ENCODE measurements at regions not wholly inside any gene's neighbourhood (a gene's known extent, or its start where the extent isn't known, plus 50 kb on each side); places are given as distances from the start of the nearest gene placed in this dataset.

DNA sequence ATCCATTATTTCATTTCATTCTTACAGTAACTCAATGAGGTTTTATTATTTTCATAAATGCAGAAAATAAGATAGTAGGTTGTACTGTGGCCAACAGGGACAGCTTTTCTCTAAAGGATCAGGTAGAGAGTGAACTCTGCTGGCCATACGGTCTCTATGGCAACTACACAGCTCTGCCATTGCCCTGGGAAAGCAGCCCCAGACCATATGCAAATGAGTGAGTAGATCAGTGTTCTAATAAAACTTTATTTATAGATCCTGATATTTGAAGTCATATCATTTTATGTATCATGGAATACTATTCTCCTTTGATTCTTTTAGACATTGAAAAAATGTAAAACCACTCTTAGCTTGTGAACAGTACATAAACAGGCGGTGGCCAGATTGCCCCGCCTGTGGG is 192.5 kb upstream of the RREB1 start:
- TF ChIP-seq FOS (IDR thresholded peaks at IDR 0.05; ENCODE audit: borderline replicate concordance, insufficient read depth, low read length), result no peak
- H3K4me3 ChIP-seq (replicated peaks in 1 of 3; ENCODE audit: insufficient read depth in 1 of 3, low read depth in 1 of 3, low read length in 3 of 3), result no peak overlapping the region
- FAIRE-seq (no peak), DNase-seq (ENCODE audit: low read depth, low spot score) (no peak)
- dilution Hi-C loops (cut with MboI; ENCODE audit: extremely low pct_ligation_motif_present, low sequenced_read_pairs), result no loop called here
- no peak overlapping the region for H3K4me2 ChIP-seq (ENCODE audit: insufficient read depth, low read length)
- H3K27me3 ChIP-seq (ENCODE audit: control insufficient read depth in 2 of 2, insufficient read depth in 2 of 2, low read length in 2 of 2), result peaks cover 0 to 6% of the 10 kb centered on the region in 2 experiments
- no TSS peak for BruUV-seq (replicated peaks)
- no peak overlapping the region for H2AFZ ChIP-seq (ENCODE audit: low read depth, low read length)
- H3K36me3 ChIP-seq (ENCODE audit: control insufficient read depth in 2 of 2, extremely low read depth in 1 of 2, insufficient read depth in 2 of 2, low read length in 2 of 2), result no peaks in the 10 kb centered on the region
- H3K27ac ChIP-seq (ENCODE audit: insufficient read depth, low read depth, low read length), result no peak overlapping the region
- ChIA-PET CTCF (interaction anchor here (1.0 to 1.7 kb wide), 6 partner anchors 127 to 328 kb away, joined by 3 to 6 read pairs (median 5); no protein-coding TSS in a partner anchor), POLR2A (no interaction called here)
- no peak overlapping the region for H3K9ac ChIP-seq (replicated peaks; ENCODE audit: extremely low read depth, insufficient read depth, low read length)
- no peaks in the 10 kb centered on the region for H3K9me3 ChIP-seq (replicated peaks; ENCODE audit: control insufficient read depth, insufficient read depth, low read length)
- H4K20me1 ChIP-seq (replicated peaks; ENCODE audit: control insufficient read depth, extremely low read depth, insufficient read depth, low read length), result no peaks in the 10 kb centered on the region
- H3K79me2 ChIP-seq (ENCODE audit: control insufficient read depth, insufficient read depth, low read length), result no peaks in the 10 kb centered on the region
- intact Hi-C loops (cut with micrococcal nuclease), result no loop called here
- H3K4me1 ChIP-seq (ENCODE audit: control insufficient read depth, extremely low read depth, insufficient read depth, low read length), result no peaks in the 10 kb centered on the region
- H3K9me1 ChIP-seq (replicated peaks; ENCODE audit: control insufficient read depth, extremely low read depth, insufficient read depth, low read length), result no peaks in the 10 kb centered on the region

- H3K79me2 ChIP-seq (ENCODE audit: control insufficient read depth, insufficient read depth, low read length), result no peaks in the 10 kb centered on the region
- peak overlapping the region; percentile 53 for H2AFZ ChIP-seq (ENCODE audit: low read depth, low read length)
- POLR2A ChIA-PET, result no interaction called here
- H3K36me3 ChIP-seq (ENCODE audit: control insufficient read depth in 2 of 2, extremely low read depth in 1 of 2, insufficient read depth in 2 of 2, low read length in 2 of 2), result no peaks in the 10 kb centered on the region
- FAIRE-seq (no peak), DNase-seq (ENCODE audit: low read depth, low spot score) (peak; percentile 8)
- CTCF ChIA-PET, result interaction anchor here (1.0 to 1.7 kb wide), 4 partner anchors 128 to 327 kb away, joined by 3 to 6 read pairs (median 6); no protein-coding TSS in a partner anchor
- H3K27ac ChIP-seq (ENCODE audit: insufficient read depth, low read depth, low read length), result no peak overlapping the region
- peak overlapping the region; percentile 46 for H3K4me2 ChIP-seq (ENCODE audit: insufficient read depth, low read length)
- H4K20me1 ChIP-seq (replicated peaks; ENCODE audit: control insufficient read depth, extremely low read depth, insufficient read depth, low read length), result no peaks in the 10 kb centered on the region
- dilution Hi-C loops (cut with MboI; ENCODE audit: extremely low pct_ligation_motif_present, low sequenced_read_pairs) (no loop called here), intact Hi-C loops (cut with micrococcal nuclease) (no loop called here)
- H3K4me1 ChIP-seq (ENCODE audit: control insufficient read depth, extremely low read depth, insufficient read depth, low read length), result no peaks in the 10 kb centered on the region
- no TSS peak for BruUV-seq (replicated peaks)
- H3K9ac ChIP-seq (replicated peaks; ENCODE audit: extremely low read depth, insufficient read depth, low read length), result no peak overlapping the region
- no peaks in the 10 kb centered on the region for H3K9me1 ChIP-seq (replicated peaks; ENCODE audit: control insufficient read depth, extremely low read depth, insufficient read depth, low read length)
- no peak for TF ChIP-seq POLR2A (IDR thresholded peaks at IDR 0.05; ENCODE audit: low read depth, low read length)
- TF ChIP-seq, protein P1, sequence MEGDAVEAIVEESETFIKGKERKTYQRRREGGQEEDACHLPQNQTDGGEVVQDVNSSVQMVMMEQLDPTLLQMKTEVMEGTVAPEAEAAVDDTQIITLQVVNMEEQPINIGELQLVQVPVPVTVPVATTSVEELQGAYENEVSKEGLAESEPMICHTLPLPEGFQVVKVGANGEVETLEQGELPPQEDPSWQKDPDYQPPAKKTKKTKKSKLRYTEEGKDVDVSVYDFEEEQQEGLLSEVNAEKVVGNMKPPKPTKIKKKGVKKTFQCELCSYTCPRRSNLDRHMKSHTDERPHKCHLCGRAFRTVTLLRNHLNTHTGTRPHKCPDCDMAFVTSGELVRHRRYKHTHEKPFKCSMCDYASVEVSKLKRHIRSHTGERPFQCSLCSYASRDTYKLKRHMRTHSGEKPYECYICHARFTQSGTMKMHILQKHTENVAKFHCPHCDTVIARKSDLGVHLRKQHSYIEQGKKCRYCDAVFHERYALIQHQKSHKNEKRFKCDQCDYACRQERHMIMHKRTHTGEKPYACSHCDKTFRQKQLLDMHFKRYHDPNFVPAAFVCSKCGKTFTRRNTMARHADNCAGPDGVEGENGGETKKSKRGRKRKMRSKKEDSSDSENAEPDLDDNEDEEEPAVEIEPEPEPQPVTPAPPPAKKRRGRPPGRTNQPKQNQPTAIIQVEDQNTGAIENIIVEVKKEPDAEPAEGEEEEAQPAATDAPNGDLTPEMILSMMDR (IDR thresholded peaks at IDR 0.05; ENCODE audit: extremely low read depth in 1 of 2, insufficient read depth in 1 of 2, low read depth in 1 of 2, low read length in 2 of 2), result no peak
- TF ChIP-seq GATA2 (IDR thresholded peaks at IDR 0.05; ENCODE audit: insufficient read depth, insufficient read length, low read depth, low read length), result no peak
- TF ChIP-seq EZH2 (IDR thresholded peaks at IDR 0.05; ENCODE audit: borderline replicate concordance, low read depth, low read length, severe bottlenecking), result no peak
- TF ChIP-seq, protein P2, sequence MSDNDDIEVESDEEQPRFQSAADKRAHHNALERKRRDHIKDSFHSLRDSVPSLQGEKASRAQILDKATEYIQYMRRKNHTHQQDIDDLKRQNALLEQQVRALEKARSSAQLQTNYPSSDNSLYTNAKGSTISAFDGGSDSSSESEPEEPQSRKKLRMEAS (IDR thresholded peaks at IDR 0.05; ENCODE audit: insufficient read depth, insufficient read length), result no peak
- no peak for TF ChIP-seq MYC (IDR thresholded peaks at IDR 0.05; ENCODE audit: low read depth, low read length)
- TF ChIP-seq FOS (IDR thresholded peaks at IDR 0.05; ENCODE audit: borderline replicate concordance, insufficient read depth, low read length), result no peak
- TF ChIP-seq JUN (IDR thresholded peaks at IDR 0.05; ENCODE audit: borderline replicate concordance, insufficient read depth, insufficient read length, low read depth), result no peak
- no peak for TF ChIP-seq POLR2AphosphoS5 (IDR thresholded peaks at IDR 0.05; ENCODE audit: insufficient read depth, low read depth, low read length)
- peaks cover 0 to 6% of the 10 kb centered on the region in 2 experiments for H3K27me3 ChIP-seq (ENCODE audit: control insufficient read depth in 2 of 2, insufficient read depth in 2 of 2, low read length in 2 of 2)
- H3K4me3 ChIP-seq (replicated peaks in 1 of 3; ENCODE audit: insufficient read depth in 1 of 3, low read depth in 1 of 3, low read length in 3 of 3), result no peak overlapping the region
- no peaks in the 10 kb centered on the region for H3K9me3 ChIP-seq (replicated peaks; ENCODE audit: control insufficient read depth, insufficient read depth, low read length)
Observed at GRCh38 chr6:6915813-6916547, 191.8 kb upstream of the RREB1 start.
